Smooth muscle cell (in vitro differentiated cells): ENCODE measurements at regions not wholly inside any gene's neighbourhood (a gene's known extent, or its start where the extent isn't known, plus 50 kb on each side); places are given as distances from the start of the nearest gene placed in this dataset.

Experiments
- DNase-seq: peaks from one replicate; lab custom pipeline; 2025; ENCODE audit not compliant: unreplicated experiment; lab: John Stamatoyannopoulos, UW
- H2AFZ ChIP-seq: fragments of 200-600 bp; sonication (generic); 2 replicates; pipeline ENCODE4 v1.6.0; 2016; ENCODE audit warnings: antibody characterized with exemption, low read depth, mild to moderate bottlenecking
- H3F3A ChIP-seq: fragments of 200-600 bp; sonication (generic); 2 replicates; pipeline ENCODE4 v1.6.0; 2017; ENCODE audit warnings: antibody characterized with exemption, low read depth
- H3K27ac ChIP-seq: fragments of 200-600 bp; sonication (generic); 2 replicates; pipeline ENCODE4 v1.5.1; 2016; ENCODE audit warnings: low read depth, mild to moderate bottlenecking
- H3K27me3 ChIP-seq: fragments of 200-600 bp; sonication (generic); 2 replicates; pipeline ENCODE4 v1.6.1; 2016; ENCODE audit warnings: low read depth, mild to moderate bottlenecking
- H3K36me3 ChIP-seq: fragments of 200-600 bp; sonication (generic); 2 replicates; pipeline ENCODE4 v1.5.1; 2016; ENCODE audit warnings: low read depth
- H3K4me1 ChIP-seq: fragments of 200-600 bp; sonication (generic); 2 replicates; pipeline ENCODE4 v1.5.1; 2016; ENCODE audit warnings: low read depth
- H3K4me2 ChIP-seq: fragments of 200-600 bp; sonication (generic); 2 replicates; pipeline ENCODE4 v1.6.0; 2016; ENCODE audit warnings: mild to moderate bottlenecking
- H3K4me3 ChIP-seq: fragments of 200-600 bp; sonication (generic); 2 replicates; pipeline ENCODE4 v1.5.1; 2016; ENCODE audit warnings: mild to moderate bottlenecking
- H3K79me2 ChIP-seq: fragments of 200-600 bp; sonication (generic); 2 replicates; pipeline ENCODE4 v1.6.0; 2016; ENCODE audit warnings: low read depth, mild to moderate bottlenecking
- H3K9ac ChIP-seq: fragments of 200-600 bp; sonication (generic); 2 replicates; pipeline ENCODE4 v1.6.0; 2016; ENCODE audit warnings: low read depth
- H3K9me3 ChIP-seq: fragments of 200-600 bp; sonication (generic); replicated peaks from 2 replicates; pipeline ENCODE4 v1.5.1; 2016; ENCODE audit warnings: low read depth
- H4K20me1 ChIP-seq: fragments of 200-600 bp; sonication (generic); 2 replicates; pipeline ENCODE4 v1.6.0; 2016; ENCODE audit warnings: low read depth
- CTCF ChIP-seq: fragments of 200-600 bp; sonication (generic); IDR thresholded peaks from 2 replicates; pipeline ENCODE4 v1.5.1; 2017; ENCODE audit warnings: borderline replicate concordance, mild to moderate bottlenecking, antibody characterized with exemption; ENCODE audit not compliant: insufficient read depth, poor library complexity, severe bottlenecking
- WGBS: methylation state at CpG from one replicate; pipeline ENCODE4 v1.1.7; 2016; ENCODE audit warnings: low lambda C conversion rate; 5-methylcytosine and 5-hydroxymethylcytosine counted together

- H3K36me3 ChIP-seq: no peaks in the 10 kb centered on the region
- H4K20me1 ChIP-seq: no peaks in the 10 kb centered on the region
- H3K4me2 ChIP-seq: no peak overlapping the region
- no peak overlapping the region for H3K4me3 ChIP-seq
- no peaks in the 10 kb centered on the region for H3K9me3 ChIP-seq
- no peak for DNase-seq
- WGBS: 88% methylated on average over 2 of the region's 2 CpGs
- no peak overlapping the region for H3K27ac ChIP-seq
- no peaks in the 10 kb centered on the region for H3F3A ChIP-seq
- TF ChIP-seq CTCF: no peak
- no peaks in the 10 kb centered on the region for H3K4me1 ChIP-seq
- no peaks in the 10 kb centered on the region for H3K79me2 ChIP-seq
- no peak overlapping the region for H3K9ac ChIP-seq
- no peaks in the 10 kb centered on the region for H3K27me3 ChIP-seq
- no peak overlapping the region for H2AFZ ChIP-seq
Measured at GRCh38 chr12:91628656-91629055, 446.0 kb upstream of the DCN start.

GRCh38 chr12:91627225-91627624 lies 444.6 kb upstream of the DCN start:
- H3F3A ChIP-seq: no peaks in the 10 kb centered on the region
- H2AFZ ChIP-seq: no peak overlapping the region
- no peaks in the 10 kb centered on the region for H3K27me3 ChIP-seq
- H3K9ac ChIP-seq: no peak overlapping the region
- no peak overlapping the region for H3K27ac ChIP-seq
- WGBS: 86% methylated on average over 2 of the region's 2 CpGs
- TF ChIP-seq CTCF: no peak
- H3K9me3 ChIP-seq: no peaks in the 10 kb centered on the region
- no peaks in the 10 kb centered on the region for H3K36me3 ChIP-seq
- no peaks in the 10 kb centered on the region for H3K4me1 ChIP-seq
- no peaks in the 10 kb centered on the region for H4K20me1 ChIP-seq
- H3K79me2 ChIP-seq: no peaks in the 10 kb centered on the region
- H3K4me3 ChIP-seq: no peak overlapping the region
- H3K4me2 ChIP-seq: no peak overlapping the region
- no peak for DNase-seq

- H3K36me3 ChIP-seq: no peaks in the 10 kb centered on the region
- H3K9ac ChIP-seq: no peak overlapping the region
- no peak overlapping the region for H2AFZ ChIP-seq
- H3F3A ChIP-seq: no peaks in the 10 kb centered on the region
- no peaks in the 10 kb centered on the region for H4K20me1 ChIP-seq
- 52% methylated on average over 2 of the region's 2 CpGs for whole genome bisulfite sequencing
- DNase-seq: no peak
- H3K27ac ChIP-seq: no peak overlapping the region
- no peaks in the 10 kb centered on the region for H3K9me3 ChIP-seq
- H3K4me2 ChIP-seq: no peak overlapping the region
- H3K4me1 ChIP-seq: no peaks in the 10 kb centered on the region
- no peak for TF ChIP-seq CTCF
- no peaks in the 10 kb centered on the region for H3K79me2 ChIP-seq
- H3K4me3 ChIP-seq: no peak overlapping the region
- H3K27me3 ChIP-seq: no peaks in the 10 kb centered on the region
Measured at GRCh38 chr12:91622981-91623380, 440.4 kb upstream of the DCN start.

- no peak overlapping the region for H3K27ac ChIP-seq
Measured at GRCh38 chr12:91622037-91622436, 439.4 kb upstream of the DCN start.

More at GRCh38 chr12:91622037-91622436, 439.4 kb upstream of the DCN start:
- Histone ChIP-seq H3K27me3 (no peaks in the 10 kb centered on the region), H2AFZ (no peak overlapping the region), H3K79me2 (no peaks in the 10 kb centered on the region), H3K4me2 (no peak overlapping the region), H3K36me3 (no peaks in the 10 kb centered on the region), H3K9ac (no peak overlapping the region), H3K4me3 (no peak overlapping the region), H3F3A (no peaks in the 10 kb centered on the region), H3K9me3 (no peaks in the 10 kb centered on the region), H3K4me1 (no peaks in the 10 kb centered on the region), H4K20me1 (no peaks in the 10 kb centered on the region)
- no peak for TF ChIP-seq CTCF
- WGBS: 92% methylated on average over 2 of the region's 2 CpGs
- DNase-seq: no peak
